ENCODE measurements at regions not wholly inside any gene's neighbourhood (a gene's known extent, or its start where the extent isn't known, plus 50 kb on each side); places are given as distances from the start of the nearest gene placed in this dataset.

GRCh38 chr13:34767778-34768177 lies 174.3 kb upstream of the NBEA start:
- no peak overlapping the region for H3K9ac ChIP-seq (ENCODE audit: low read length)
- Mint-ChIP-seq H3K4me3 (no peak overlapping the region), H3K27me3 (no peaks in the 10 kb centered on the region), H3K9me3 (ENCODE audit: insufficient read depth) (no peaks in the 10 kb centered on the region), H3K4me1 (no peaks in the 10 kb centered on the region), H3K27ac (no peak overlapping the region)
- intact Hi-C loops (cut with micrococcal nuclease): no loop called here
- no peaks in the 10 kb centered on the region for H4K20me1 ChIP-seq (ENCODE audit: control insufficient read depth, insufficient read depth, low read length, poor library complexity, severe bottlenecking)
- POLR2A ChIA-PET: no interaction called here
- no peak overlapping the region for H3K27ac ChIP-seq (ENCODE audit: low read length in 2 of 2)
- DNase-seq: no peak
- H3K4me3 ChIP-seq (ENCODE audit: control extremely low read depth in 1 of 5, extremely low read depth in 1 of 5, insufficient read depth in 1 of 5, low read depth in 2 of 5, low read length in 4 of 5): no peak overlapping the region
- CTCF ChIA-PET: no interaction called here
- H3K27me3 ChIP-seq (replicated peaks in 1 of 4; ENCODE audit: control extremely low read depth in 1 of 4, control insufficient read depth in 3 of 4, insufficient read depth in 4 of 4, low read length in 3 of 4): no peaks in the 10 kb centered on the region
- ATAC-seq (ENCODE audit: low read depth): no peak
- TF ChIP-seq EZH2 (IDR thresholded peaks at IDR 0.05; ENCODE audit: borderline replicate concordance, insufficient read depth, low read depth, low read length, poor library complexity, severe bottlenecking) (no peak), CTCF (IDR thresholded peaks at IDR 0.05) (no peak)
- no peaks in the 10 kb centered on the region for H3K79me2 ChIP-seq (ENCODE audit: control insufficient read depth, insufficient read depth, low read length)
- no peaks in the 10 kb centered on the region for H3K4me1 ChIP-seq (ENCODE audit: control insufficient read depth in 2 of 2, insufficient read depth in 2 of 2, low read length in 2 of 2)
- H3K9me3 ChIP-seq (ENCODE audit: control extremely low read depth in 1 of 3, control insufficient read depth in 2 of 3, insufficient read depth in 1 of 3, low read length in 2 of 3): no peaks in the 10 kb centered on the region
- H2AFZ ChIP-seq (ENCODE audit: insufficient read depth, low read depth, low read length, poor library complexity, severe bottlenecking): no peak overlapping the region
- no CpG with 5 or more reads among the region's 1 CpG for WGBS (ENCODE audit: insufficient coverage)
- H3K36me3 ChIP-seq (replicated peaks in 1 of 2; ENCODE audit: control extremely low read depth in 1 of 2, control insufficient read depth in 1 of 2, extremely low read depth in 1 of 2, insufficient read depth in 2 of 2, low read length in 1 of 2): no peaks in the 10 kb centered on the region
- H3K4me2 ChIP-seq (replicated peaks; ENCODE audit: low read depth, low read length, poor library complexity, severe bottlenecking): no peak overlapping the region

- H3K9me3 ChIP-seq (ENCODE audit: control extremely low read depth in 1 of 3, control insufficient read depth in 2 of 3, insufficient read depth in 1 of 3, low read length in 2 of 3): no peaks in the 10 kb centered on the region
- no peaks in the 10 kb centered on the region for H3K27me3 Mint-ChIP-seq
- intact Hi-C loops (cut with micrococcal nuclease): no loop called here
- H3K27ac Mint-ChIP-seq: no peak overlapping the region
- ChIA-PET CTCF (no interaction called here), POLR2A (no interaction called here)
- no peaks in the 10 kb centered on the region for H3K79me2 ChIP-seq (ENCODE audit: control insufficient read depth, insufficient read depth, low read length)
- H3K36me3 ChIP-seq (replicated peaks in 1 of 2; ENCODE audit: control extremely low read depth in 1 of 2, control insufficient read depth in 1 of 2, extremely low read depth in 1 of 2, insufficient read depth in 2 of 2, low read length in 1 of 2): no peaks in the 10 kb centered on the region
- H2AFZ ChIP-seq (ENCODE audit: insufficient read depth, low read depth, low read length, poor library complexity, severe bottlenecking): no peak overlapping the region
- no peaks in the 10 kb centered on the region for H4K20me1 ChIP-seq (ENCODE audit: control insufficient read depth, insufficient read depth, low read length, poor library complexity, severe bottlenecking)
- no peak overlapping the region for H3K4me3 ChIP-seq (ENCODE audit: control extremely low read depth in 1 of 5, extremely low read depth in 1 of 5, insufficient read depth in 1 of 5, low read depth in 2 of 5, low read length in 4 of 5)
- H3K27ac ChIP-seq (ENCODE audit: low read length in 2 of 2): no peak overlapping the region
- H3K27me3 ChIP-seq (replicated peaks in 1 of 4; ENCODE audit: control extremely low read depth in 1 of 4, control insufficient read depth in 3 of 4, insufficient read depth in 4 of 4, low read length in 3 of 4): no peaks in the 10 kb centered on the region
- H3K4me2 ChIP-seq (replicated peaks; ENCODE audit: low read depth, low read length, poor library complexity, severe bottlenecking): no peak overlapping the region
- TF ChIP-seq CTCF (IDR thresholded peaks at IDR 0.05) (no peak), EZH2 (IDR thresholded peaks at IDR 0.05; ENCODE audit: borderline replicate concordance, insufficient read depth, low read depth, low read length, poor library complexity, severe bottlenecking) (no peak)
- DNase-seq (no peak), ATAC-seq (ENCODE audit: low read depth) (no peak)
- no CpG with 5 or more reads among the region's 2 CpGs for whole genome bisulfite sequencing (ENCODE audit: insufficient coverage)
- H3K9me3 Mint-ChIP-seq (ENCODE audit: insufficient read depth): no peaks in the 10 kb centered on the region
- H3K9ac ChIP-seq (ENCODE audit: low read length): no peak overlapping the region
- no peaks in the 10 kb centered on the region for H3K4me1 Mint-ChIP-seq
- H3K4me3 Mint-ChIP-seq: no peak overlapping the region
- no peaks in the 10 kb centered on the region for H3K4me1 ChIP-seq (ENCODE audit: control insufficient read depth in 2 of 2, insufficient read depth in 2 of 2, low read length in 2 of 2)
Observed at GRCh38 chr13:34772206-34772605, 169.9 kb upstream of the NBEA start.
